ENCODE measurements at regions not wholly inside any gene's neighbourhood (a gene's known extent, or its start where the extent isn't known, plus 50 kb on each side); places are given as distances from the start of the nearest gene placed in this dataset.
A peak's percentile ranks its signal among the peaks of the same experiment; 100 is the strongest.

- no peak for DNase-seq
Measured at GRCh38 chr2:226652983-226653765, 146.4 kb downstream of the IRS1 start.

GRCh38 chr2:226652369-226652768, 147.3 kb downstream of the IRS1 start:
- no peak for DNase-seq

GRCh38 chr2:226649871-226650660, 149.6 kb downstream of the IRS1 start:
- peak in 1 of 2 donors; percentile 31 for DNase-seq

GRCh38 chr2:226649201-226649600, 150.4 kb downstream of the IRS1 start:
- DNase-seq = no peak

- DNase-seq = no peak
Measured at GRCh38 chr2:226647621-226648518, 151.8 kb downstream of the IRS1 start.

GRCh38 chr2:226644399-226644865, 155.2 kb downstream of the IRS1 start:
- DNase-seq = no peak

- no peak for DNase-seq
Measured at GRCh38 chr2:226643946-226644282, 155.7 kb downstream of the IRS1 start.

- DNase-seq = no peak
Measured at GRCh38 chr2:226643030-226643945, 156.3 kb downstream of the IRS1 start.

- no peak for DNase-seq
Measured at GRCh38 chr2:226641008-226641407, 158.6 kb downstream of the IRS1 start.

GRCh38 chr2:226640501-226640900, 159.1 kb downstream of the IRS1 start:
- DNase-seq = no peak

GRCh38 chr2:226639550-226639949, 160.1 kb downstream of the IRS1 start:
- DNase-seq = no peak

- DNase-seq = no peak
Measured at GRCh38 chr2:226638576-226638975, 161.0 kb downstream of the IRS1 start.

- DNase-seq = no peak
Measured at GRCh38 chr2:226637383-226637782, 162.2 kb downstream of the IRS1 start.

GRCh38 chr2:226636586-226636985, 163.0 kb downstream of the IRS1 start:
- no peak for DNase-seq

- no peak for DNase-seq
Measured at GRCh38 chr2:226634943-226635604, 164.5 kb downstream of the IRS1 start.

GRCh38 chr2:226631671-226632070, 167.9 kb downstream of the IRS1 start:
- no peak for DNase-seq

GRCh38 chr2:226631187-226631586, 168.4 kb downstream of the IRS1 start:
- no peak for DNase-seq

- no peak for DNase-seq
Measured at GRCh38 chr2:226625946-226626345, 173.7 kb downstream of the IRS1 start.

GRCh38 chr2:226623587-226624368, 175.8 kb downstream of the IRS1 start:
- DNase-seq = no peak

- no peak for DNase-seq
Measured at GRCh38 chr2:226622484-226622883, 177.1 kb downstream of the IRS1 start.

GRCh38 chr2:226620176-226620575, 179.4 kb downstream of the IRS1 start:
- DNase-seq = no peak

All from hippocampal formation (tissue), 2 donors.